ENCODE measurements at regions not wholly inside any gene's neighbourhood (a gene's known extent, or its start where the extent isn't known, plus 50 kb on each side); places are given as distances from the start of the nearest gene placed in this dataset.

DNA sequence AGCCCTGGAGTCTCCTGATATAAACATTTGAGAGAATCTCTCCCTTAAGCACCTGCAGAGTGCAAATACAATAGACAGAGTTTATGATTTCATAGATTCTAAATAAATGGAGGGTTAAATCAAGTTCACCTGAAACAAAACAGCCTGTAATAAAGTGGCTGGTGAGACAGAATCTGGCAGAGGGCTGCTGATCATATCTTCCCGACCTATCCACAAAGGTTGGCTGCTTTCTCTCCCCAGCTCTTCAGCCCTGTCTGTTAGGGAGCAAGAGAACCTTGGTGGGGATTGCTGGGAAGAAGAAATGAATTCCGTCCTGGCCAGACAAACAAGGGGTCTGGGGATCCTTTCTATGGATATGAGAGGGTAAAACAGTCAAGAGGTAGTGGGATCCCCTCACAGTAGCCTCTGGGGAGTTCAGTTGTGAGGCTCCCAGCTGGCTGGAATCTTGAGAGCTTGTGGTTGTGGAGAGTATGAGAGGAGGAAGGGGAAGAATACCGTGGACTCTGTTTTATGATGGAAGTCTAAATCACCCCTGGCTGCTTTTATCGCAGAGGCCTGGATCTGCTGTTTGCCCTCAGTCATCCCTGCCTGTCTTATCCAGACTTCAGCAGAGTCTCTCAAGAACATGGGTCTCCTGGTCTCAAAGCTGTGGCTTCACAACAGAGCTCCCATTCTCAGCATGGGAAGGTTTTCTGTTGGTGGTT is 451.3 kb downstream of the NTRK3 start:
- DNase-seq (ENCODE audit: low spot score) (no peak), ATAC-seq (ENCODE audit: low read depth) (no peak)
- Histone ChIP-seq H3K4me1 (ENCODE audit: insufficient read depth, poor library complexity, severe bottlenecking) (peaks cover 3% of the 10 kb centered on the region), H3K27ac (ENCODE audit: poor library complexity, severe bottlenecking) (no peak overlapping the region), H3K9me3 (ENCODE audit: severe bottlenecking) (no peaks in the 10 kb centered on the region), H3K4me3 (ENCODE audit: severe bottlenecking) (no peak overlapping the region), H3K36me3 (ENCODE audit: low read depth) (no peaks in the 10 kb centered on the region), H3K27me3 (ENCODE audit: insufficient read depth, poor library complexity, severe bottlenecking) (no peaks in the 10 kb centered on the region)
- TF ChIP-seq, protein P1, sequence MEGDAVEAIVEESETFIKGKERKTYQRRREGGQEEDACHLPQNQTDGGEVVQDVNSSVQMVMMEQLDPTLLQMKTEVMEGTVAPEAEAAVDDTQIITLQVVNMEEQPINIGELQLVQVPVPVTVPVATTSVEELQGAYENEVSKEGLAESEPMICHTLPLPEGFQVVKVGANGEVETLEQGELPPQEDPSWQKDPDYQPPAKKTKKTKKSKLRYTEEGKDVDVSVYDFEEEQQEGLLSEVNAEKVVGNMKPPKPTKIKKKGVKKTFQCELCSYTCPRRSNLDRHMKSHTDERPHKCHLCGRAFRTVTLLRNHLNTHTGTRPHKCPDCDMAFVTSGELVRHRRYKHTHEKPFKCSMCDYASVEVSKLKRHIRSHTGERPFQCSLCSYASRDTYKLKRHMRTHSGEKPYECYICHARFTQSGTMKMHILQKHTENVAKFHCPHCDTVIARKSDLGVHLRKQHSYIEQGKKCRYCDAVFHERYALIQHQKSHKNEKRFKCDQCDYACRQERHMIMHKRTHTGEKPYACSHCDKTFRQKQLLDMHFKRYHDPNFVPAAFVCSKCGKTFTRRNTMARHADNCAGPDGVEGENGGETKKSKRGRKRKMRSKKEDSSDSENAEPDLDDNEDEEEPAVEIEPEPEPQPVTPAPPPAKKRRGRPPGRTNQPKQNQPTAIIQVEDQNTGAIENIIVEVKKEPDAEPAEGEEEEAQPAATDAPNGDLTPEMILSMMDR (IDR thresholded peaks at IDR 0.05; ENCODE audit: poor library complexity, severe bottlenecking), result no peak

GRCh38 chr15:87804451-87804850 is 452.1 kb downstream of the NTRK3 start:
- DNase-seq (ENCODE audit: low spot score) (no peak), ATAC-seq (ENCODE audit: low read depth) (no peak)
- Histone ChIP-seq H3K27me3 (ENCODE audit: insufficient read depth, poor library complexity, severe bottlenecking) (no peaks in the 10 kb centered on the region), H3K27ac (ENCODE audit: poor library complexity, severe bottlenecking) (no peak overlapping the region), H3K4me3 (ENCODE audit: severe bottlenecking) (no peak overlapping the region), H3K4me1 (ENCODE audit: insufficient read depth, poor library complexity, severe bottlenecking) (peaks cover 3% of the 10 kb centered on the region), H3K9me3 (ENCODE audit: severe bottlenecking) (no peaks in the 10 kb centered on the region), H3K36me3 (ENCODE audit: low read depth) (no peaks in the 10 kb centered on the region)
- TF ChIP-seq, protein P1 (IDR thresholded peaks at IDR 0.05; ENCODE audit: poor library complexity, severe bottlenecking), result no peak

GRCh38 chr15:87799838-87800237 is 456.7 kb downstream of the NTRK3 start:
- TF ChIP-seq, protein P1 (IDR thresholded peaks at IDR 0.05; ENCODE audit: poor library complexity, severe bottlenecking), result no peak
- Histone ChIP-seq H3K27me3 (ENCODE audit: insufficient read depth, poor library complexity, severe bottlenecking) (no peaks in the 10 kb centered on the region), H3K36me3 (ENCODE audit: low read depth) (no peaks in the 10 kb centered on the region), H3K4me3 (ENCODE audit: severe bottlenecking) (no peak overlapping the region), H3K27ac (ENCODE audit: poor library complexity, severe bottlenecking) (no peak overlapping the region), H3K4me1 (ENCODE audit: insufficient read depth, poor library complexity, severe bottlenecking) (peaks cover 3% of the 10 kb centered on the region), H3K9me3 (ENCODE audit: severe bottlenecking) (no peaks in the 10 kb centered on the region)
- ATAC-seq (ENCODE audit: low read depth), result no peak
- no peak for DNase-seq (ENCODE audit: low spot score)

GRCh38 chr15:87799428-87799827 is 457.1 kb downstream of the NTRK3 start:
- no peak for ATAC-seq (ENCODE audit: low read depth)
- DNase-seq (ENCODE audit: low spot score), result no peak
- no peaks in the 10 kb centered on the region for H3K36me3 ChIP-seq (ENCODE audit: low read depth)
- no peak overlapping the region for H3K27ac ChIP-seq (ENCODE audit: poor library complexity, severe bottlenecking)
- TF ChIP-seq, protein P1 (IDR thresholded peaks at IDR 0.05; ENCODE audit: poor library complexity, severe bottlenecking), result no peak
- no peaks in the 10 kb centered on the region for H3K27me3 ChIP-seq (ENCODE audit: insufficient read depth, poor library complexity, severe bottlenecking)
- H3K9me3 ChIP-seq (ENCODE audit: severe bottlenecking), result no peaks in the 10 kb centered on the region
- H3K4me3 ChIP-seq (ENCODE audit: severe bottlenecking), result no peak overlapping the region
- peaks cover 3% of the 10 kb centered on the region for H3K4me1 ChIP-seq (ENCODE audit: insufficient read depth, poor library complexity, severe bottlenecking)

GRCh38 chr15:87793725-87794124 is 462.8 kb downstream of the NTRK3 start:
- DNase-seq (ENCODE audit: low spot score) (no peak), ATAC-seq (ENCODE audit: low read depth) (no peak)
- Histone ChIP-seq H3K9me3 (ENCODE audit: severe bottlenecking) (no peaks in the 10 kb centered on the region), H3K4me3 (ENCODE audit: severe bottlenecking) (no peak overlapping the region), H3K27me3 (ENCODE audit: insufficient read depth, poor library complexity, severe bottlenecking) (no peaks in the 10 kb centered on the region), H3K27ac (ENCODE audit: poor library complexity, severe bottlenecking) (no peak overlapping the region), H3K4me1 (ENCODE audit: insufficient read depth, poor library complexity, severe bottlenecking) (no peaks in the 10 kb centered on the region), H3K36me3 (ENCODE audit: low read depth) (no peaks in the 10 kb centered on the region)
- TF ChIP-seq, protein P1 (IDR thresholded peaks at IDR 0.05; ENCODE audit: poor library complexity, severe bottlenecking), result no peak

Data from RWPE2 (cell line).